A549 (cell line): ENCODE measurements at regions not wholly inside any gene's neighbourhood (a gene's known extent, or its start where the extent isn't known, plus 50 kb on each side); places are given as distances from the start of the nearest gene placed in this dataset.

Source experiments
- CTCF ChIP-seq: fragments of >200 bp; sonication (Bioruptor Twin); formaldehyde crosslinking; IDR thresholded peaks from 3 replicates; pipeline ENCODE4 v1.5.1; 2016
- RAD21 ChIP-seq, 2 experiments: fragments of >200 bp in 1 of 2; sonication (Bioruptor Twin) in 1 of 2; formaldehyde crosslinking in 1 of 2; IDR thresholded peaks in 1 of 2; conservative IDR thresholded peaks in 1 of 2; 2 replicates in 1 of 2; 3 replicates in 1 of 2; pipeline ENCODE4 v1.6.1; 2012 to 2018; ENCODE audit warnings: inconsistent platforms in 1 of 2
- SMC3 ChIP-seq: fragments of >200 bp; sonication (Bioruptor Twin); formaldehyde crosslinking; IDR thresholded peaks from 3 replicates; pipeline ENCODE4 v1.6.1; 2018; ENCODE audit warnings: inconsistent platforms
- TF ChIP-seq, protein P1 (sequence below): fragments of 450-650 bp; IDR thresholded peaks from 2 replicates; pipeline ENCODE4 v1.6.1; 2014; ENCODE audit warnings: antibody characterized with exemption

GRCh38 chr1:191551019-191551418 lies 607.2 kb upstream of the RGS18 start:
- TF ChIP-seq CTCF (no peak), SMC3 (no peak), RAD21 (conservative IDR thresholded peaks at IDR 0.05 in 1 of 2, IDR thresholded peaks at IDR 0.05 in 1 of 2) (no peak)
- TF ChIP-seq, protein P1, sequence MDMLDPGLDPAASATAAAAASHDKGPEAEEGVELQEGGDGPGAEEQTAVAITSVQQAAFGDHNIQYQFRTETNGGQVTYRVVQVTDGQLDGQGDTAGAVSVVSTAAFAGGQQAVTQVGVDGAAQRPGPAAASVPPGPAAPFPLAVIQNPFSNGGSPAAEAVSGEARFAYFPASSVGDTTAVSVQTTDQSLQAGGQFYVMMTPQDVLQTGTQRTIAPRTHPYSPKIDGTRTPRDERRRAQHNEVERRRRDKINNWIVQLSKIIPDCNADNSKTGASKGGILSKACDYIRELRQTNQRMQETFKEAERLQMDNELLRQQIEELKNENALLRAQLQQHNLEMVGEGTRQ: no peak
